GM23338 (cell line): ENCODE measurements at regions not wholly inside any gene's neighbourhood (a gene's known extent, or its start where the extent isn't known, plus 50 kb on each side); places are given as distances from the start of the nearest gene placed in this dataset.

ENCODE experiments used
- ATAC-seq: fragments of 200-7000 bp; cut with Tn5 transposase; 3 replicates; pipeline ENCODE4 v1.9.1; 2020
- DNase-seq: peaks from one replicate; pipeline ENCODE4 v3.0.0-alpha.2; 2015; ENCODE audit warnings: low spot score
- H2AFZ ChIP-seq: fragments of 200-600 bp; sonication (generic); 2 replicates; pipeline ENCODE4 v1.8.0; 2016; ENCODE audit warnings: antibody characterized with exemption, mild to moderate bottlenecking, moderate library complexity
- H3F3A ChIP-seq: fragments of 200-600 bp; sonication (generic); replicated peaks from 2 replicates; pipeline ENCODE4 v1.8.0; 2017; ENCODE audit warnings: antibody characterized with exemption, mixed run types, low read depth
- H3K27ac ChIP-seq: fragments of 200-600 bp; sonication (generic); 2 replicates; pipeline ENCODE4 v1.6.1; 2016; ENCODE audit warnings: low read depth
- H3K27me3 ChIP-seq: fragments of 200-600 bp; sonication (generic); 2 replicates; pipeline ENCODE4 v1.8.0; 2016; ENCODE audit warnings: mild to moderate bottlenecking, mixed run types, moderate library complexity; ENCODE audit not compliant: insufficient read depth
- H3K36me3 ChIP-seq: fragments of 200-600 bp; sonication (generic); 2 replicates; pipeline ENCODE4 v1.8.0; 2016; ENCODE audit warnings: mild to moderate bottlenecking; ENCODE audit not compliant: insufficient read depth
- H3K4me1 ChIP-seq: fragments of 200-600 bp; sonication (generic); 2 replicates; pipeline ENCODE4 v1.8.0; 2016; ENCODE audit warnings: mild to moderate bottlenecking, moderate library complexity; ENCODE audit not compliant: insufficient read depth
- H3K4me2 ChIP-seq: fragments of 200-600 bp; sonication (generic); 2 replicates; pipeline ENCODE4 v1.7.1; 2017; ENCODE audit warnings: mixed run types
- H3K4me3 ChIP-seq: fragments of 200-600 bp; sonication (generic); 2 replicates; pipeline ENCODE4 v1.6.1; 2016; ENCODE audit warnings: mixed run types
- H3K79me2 ChIP-seq: fragments of 200-600 bp; sonication (generic); replicated peaks from 2 replicates; pipeline ENCODE4 v1.8.0; 2017; ENCODE audit warnings: mild to moderate bottlenecking; ENCODE audit not compliant: insufficient read depth
- H3K9me2 ChIP-seq: fragments of 200-600 bp; sonication (generic); 2 replicates; pipeline ENCODE4 v1.8.0; 2017; ENCODE audit not compliant: insufficient read depth
- H4K20me1 ChIP-seq: fragments of 200-600 bp; sonication (generic); replicated peaks from 2 replicates; pipeline ENCODE4 v1.8.0; 2017; ENCODE audit warnings: mild to moderate bottlenecking; ENCODE audit not compliant: insufficient read depth
- H3K27ac Mint-ChIP-seq: 2 replicates; pipeline ENCODE4 v1.8.0; 2020; ENCODE audit warnings: inconsistent platforms, mild to moderate bottlenecking, moderate library complexity, mixed read lengths
- H3K27me3 Mint-ChIP-seq: 3 replicates; pipeline ENCODE4 v1.8.0; 2022; ENCODE audit warnings: low read depth, mild to moderate bottlenecking, moderate library complexity, mixed read lengths, inconsistent platforms; ENCODE audit not compliant: insufficient read depth, poor library complexity
- H3K36me3 Mint-ChIP-seq: 3 replicates; pipeline ENCODE4 v1.8.0; 2021; ENCODE audit warnings: low read depth, mild to moderate bottlenecking, inconsistent platforms, moderate library complexity, mixed read lengths
- H3K4me1 Mint-ChIP-seq: 3 replicates; pipeline ENCODE4 v1.8.0; 2020; ENCODE audit warnings: mild to moderate bottlenecking, inconsistent platforms, mixed read lengths
- H3K4me3 Mint-ChIP-seq: 3 replicates; pipeline ENCODE4 v1.8.0; 2021; ENCODE audit warnings: moderate library complexity, mild to moderate bottlenecking, inconsistent platforms, mixed read lengths
- H3K9me3 Mint-ChIP-seq: 3 replicates; pipeline ENCODE4 v1.8.0; 2020; ENCODE audit warnings: moderate library complexity, mild to moderate bottlenecking, inconsistent platforms, mixed read lengths
- CREB1 ChIP-seq: fragments of 250-450 bp; sonication (Bioruptor Pico); IDR thresholded peaks from 2 replicates; pipeline ENCODE4 v1.5.0; 2020; ENCODE audit warnings: low read depth, mild to moderate bottlenecking, moderate library complexity
- ETS1 ChIP-seq: IDR thresholded peaks from 2 replicates; pipeline ENCODE4 v1.6.1; 2016; ENCODE audit warnings: antibody characterized with exemption
- EZH2phosphoT487 ChIP-seq: fragments of 200-600 bp; sonication (generic); IDR thresholded peaks from one replicate; pipeline ENCODE4 v1.8.1; 2018; ENCODE audit warnings: antibody characterized with exemption; ENCODE audit not compliant: unreplicated experiment
- JUNB ChIP-seq: IDR thresholded peaks from one replicate; pipeline ENCODE4 v1.6.1; 2016; ENCODE audit warnings: antibody characterized with exemption; ENCODE audit not compliant: unreplicated experiment
- NANOG ChIP-seq: IDR thresholded peaks from 2 replicates; pipeline ENCODE4 v1.6.1; 2016; ENCODE audit warnings: antibody characterized with exemption, borderline replicate concordance
- REST ChIP-seq: IDR thresholded peaks from one replicate; pipeline ENCODE4 v1.6.1; 2018; ENCODE audit warnings: antibody characterized with exemption; ENCODE audit not compliant: unreplicated experiment
- STAT1 ChIP-seq: IDR thresholded peaks from one replicate; pipeline ENCODE4 v1.6.1; 2016; ENCODE audit warnings: antibody characterized with exemption; ENCODE audit not compliant: unreplicated experiment
- ZNF114 ChIP-seq: fragments of 250-450 bp; sonication (Bioruptor Pico); IDR thresholded peaks from 2 replicates; pipeline ENCODE4 v1.5.0; 2020; ENCODE audit warnings: mild to moderate bottlenecking, moderate library complexity
- ZNF331 ChIP-seq: fragments of 250-450 bp; sonication (Bioruptor Pico); IDR thresholded peaks from 2 replicates; pipeline ENCODE4 v1.5.0; 2020; ENCODE audit warnings: low read depth, mild to moderate bottlenecking, moderate library complexity
- ZNF462 ChIP-seq: fragments of 250-450 bp; sonication (Bioruptor Pico); IDR thresholded peaks from 2 replicates; pipeline ENCODE4 v1.5.0; 2020; ENCODE audit warnings: mild to moderate bottlenecking, moderate library complexity

GRCh38 chr11:8822469-8822868 lies 88.5 kb upstream of the AKIP1 start (continued):
- TF ChIP-seq REST, result no peak
- TF ChIP-seq STAT1, result no peak
- no peak for TF ChIP-seq JUNB

- H2AFZ ChIP-seq, result no peak overlapping the region
- Mint-ChIP-seq H3K4me1 (peaks cover 17% of the 10 kb centered on the region), H3K27me3 (no peaks in the 10 kb centered on the region), H3K9me3 (no peaks in the 10 kb centered on the region; the same call in 2 of the 3 replicates), H3K4me3 (no peak overlapping the region), H3K36me3 (no peaks in the 10 kb centered on the region), H3K27ac (peak overlapping the region; percentile 40; the same call in 1 of the 2 replicates)
- no peaks in the 10 kb centered on the region for H3K36me3 ChIP-seq
- H3K4me3 ChIP-seq, result no peak overlapping the region
- DNase-seq (no peak), ATAC-seq (no peak)
- H3F3A ChIP-seq, result no peaks in the 10 kb centered on the region
- peaks cover 12% of the 10 kb centered on the region for H3K4me1 ChIP-seq
- H4K20me1 ChIP-seq, result no peaks in the 10 kb centered on the region
- peaks cover 14% of the 10 kb centered on the region; the same call in 1 of the 2 replicates for H3K9me2 ChIP-seq
- no peak overlapping the region for H3K27ac ChIP-seq
- no peaks in the 10 kb centered on the region for H3K27me3 ChIP-seq
- H3K79me2 ChIP-seq, result no peaks in the 10 kb centered on the region
- H3K4me2 ChIP-seq, result no peak overlapping the region
- TF ChIP-seq JUNB (no peak), NANOG (no peak), ZNF331 (CRISPR knock-in tag) (no peak), ETS1 (no peak), ZNF462 (CRISPR knock-in tag) (no peak), EZH2phosphoT487 (no peak), ZNF114 (CRISPR knock-in tag) (no peak), STAT1 (no peak), REST (no peak), CREB1 (CRISPR knock-in tag) (no peak)
Observed at GRCh38 chr11:8823174-8823742, 87.7 kb upstream of the AKIP1 start.
